ENCODE measurements at regions not wholly inside any gene's neighbourhood (a gene's known extent, or its start where the extent isn't known, plus 50 kb on each side); places are given as distances from the start of the nearest gene placed in this dataset.

- Histone ChIP-seq H3K4me3 (no peak overlapping the region), H3K4me1 (peaks cover 0 to 6% (median 0%) of the 10 kb centered on the region in 4 donors), H3K27ac (no peak overlapping the region), H3K27me3 (no peaks in the 10 kb centered on the region), H3K9me3 (no peaks in the 10 kb centered on the region), H3K36me3 (no peaks in the 10 kb centered on the region)
- intact Hi-C loops (cut with DNase I; ENCODE audit: low total_unique reads): no loop called here
- no peak for TF ChIP-seq EP300 (IDR thresholded peaks at IDR 0.05)
- no peak for DNase-seq
- WGBS, 5 donors: 80 to 89% (median 84%) methylated on average over 9 to 11 of the region's 11 CpGs
Observed at GRCh38 chr7:36021917-36022550, 131.0 kb upstream of the EEPD1 start.

- no peaks in the 10 kb centered on the region for H3K36me3 ChIP-seq
- H3K27me3 ChIP-seq: no peaks in the 10 kb centered on the region
- TF ChIP-seq POLR2A (IDR thresholded peaks at IDR 0.05) (no peak), CTCF (IDR thresholded peaks at IDR 0.05) (no peak), POLR2AphosphoS5 (IDR thresholded peaks at IDR 0.05) (no peak), EP300 (IDR thresholded peaks at IDR 0.05) (no peak)
- H3K4me3 ChIP-seq: no peak overlapping the region
- WGBS, 5 donors: 75 to 92% (median 81%) methylated on average over 2 of the region's 2 CpGs
- H3K4me1 ChIP-seq: peaks cover 0 to 6% (median 0%) of the 10 kb centered on the region in 4 donors
- no peaks in the 10 kb centered on the region for H3K9me3 ChIP-seq
- H3K27ac ChIP-seq: no peak overlapping the region
- no peak for DNase-seq
- intact Hi-C loops (cut with DNase I; ENCODE audit: low total_unique reads): no loop called here
Observed at GRCh38 chr7:36023033-36023560, 130.0 kb upstream of the EEPD1 start.

- no peaks in the 10 kb centered on the region for H3K9me3 ChIP-seq
- H3K36me3 ChIP-seq: no peaks in the 10 kb centered on the region
- TF ChIP-seq POLR2A (IDR thresholded peaks at IDR 0.05): no peak
- no peak for TF ChIP-seq EP300 (IDR thresholded peaks at IDR 0.05)
- TF ChIP-seq CTCF (IDR thresholded peaks at IDR 0.05): no peak
- no peak for TF ChIP-seq POLR2AphosphoS5 (IDR thresholded peaks at IDR 0.05)
- DNase-seq: no peak
- intact Hi-C loops (cut with DNase I; ENCODE audit: low total_unique reads): no loop called here
- H3K27me3 ChIP-seq: no peaks in the 10 kb centered on the region
- H3K4me1 ChIP-seq: peaks cover 0 to 6% (median 0%) of the 10 kb centered on the region in 4 donors
- 75 to 93% (median 83%) methylated on average over 4 of the region's 4 CpGs for WGBS, 5 donors
- H3K27ac ChIP-seq: no peak overlapping the region
- H3K4me3 ChIP-seq: no peak overlapping the region
Observed at GRCh38 chr7:36025190-36025589, 127.9 kb upstream of the EEPD1 start.

- H3K4me1 ChIP-seq: peaks cover 0 to 8% (median 2%) of the 10 kb centered on the region in 4 donors
- TF ChIP-seq EP300 (IDR thresholded peaks at IDR 0.05) (no peak), POLR2A (IDR thresholded peaks at IDR 0.05) (no peak), POLR2AphosphoS5 (IDR thresholded peaks at IDR 0.05) (no peak), CTCF (IDR thresholded peaks at IDR 0.05) (no peak)
- WGBS, 5 donors: 62 to 73% (median 65%) methylated on average over 4 of the region's 4 CpGs
- H3K36me3 ChIP-seq: no peaks in the 10 kb centered on the region
- no peak for DNase-seq
- no peaks in the 10 kb centered on the region for H3K27me3 ChIP-seq
- H3K27ac ChIP-seq: no peak overlapping the region
- intact Hi-C loops (cut with DNase I; ENCODE audit: low total_unique reads): no loop called here
- H3K4me3 ChIP-seq: no peak overlapping the region
- H3K9me3 ChIP-seq: no peaks in the 10 kb centered on the region
Observed at GRCh38 chr7:36029311-36029710, 123.7 kb upstream of the EEPD1 start.

GRCh38 chr7:36029853-36030515 lies 123.1 kb upstream of the EEPD1 start:
- DNase-seq: no peak
- Histone ChIP-seq H3K27ac (no peak overlapping the region), H3K36me3 (no peaks in the 10 kb centered on the region), H3K4me3 (no peak overlapping the region), H3K27me3 (no peaks in the 10 kb centered on the region), H3K4me1 (peaks cover 0 to 8% (median 2%) of the 10 kb centered on the region in 4 donors), H3K9me3 (no peaks in the 10 kb centered on the region)
- intact Hi-C loops (cut with DNase I; ENCODE audit: low total_unique reads): no loop called here
- WGBS, 5 donors: 85 to 94% (median 89%) methylated on average over 3 of the region's 3 CpGs
- TF ChIP-seq POLR2AphosphoS5 (IDR thresholded peaks at IDR 0.05): no peak
- TF ChIP-seq CTCF (IDR thresholded peaks at IDR 0.05): no peak
- TF ChIP-seq EP300 (IDR thresholded peaks at IDR 0.05): no peak

Data from stomach (tissue), 8 donors.